B cell (primary cell): ENCODE measurements at regions not wholly inside any gene's neighbourhood (a gene's known extent, or its start where the extent isn't known, plus 50 kb on each side); places are given as distances from the start of the nearest gene placed in this dataset.

ENCODE experiments used
- ATAC-seq: fragments of 200-7000 bp; cut with Tn5 transposase; one replicate; pipeline ENCODE4 v1.10.0; 2021; ENCODE audit warnings: low read depth, mild to moderate bottlenecking, moderate number of reproducible peaks, moderate library complexity
- CTCF ChIA-PET: fragments of 350-600 bp; sonication (Branson Sonifier 250); formaldehyde crosslinking; loops from one replicate; lab custom pipeline; 2021; ENCODE audit warnings: antibody characterized with exemption, inconsistent platforms; lab: Charles Lee
- POLR2A ChIA-PET: fragments of 350-600 bp; sonication (Branson Sonifier 250); formaldehyde crosslinking; loops from one replicate; lab custom pipeline; 2021; ENCODE audit warnings: antibody characterized with exemption; lab: Charles Lee
- DNase-seq: peaks from one replicate; pipeline ENCODE4 v3.0.0; 2013
- H2AFZ ChIP-seq: 2 replicates; pipeline ENCODE4 v1.6.1; 2012; ENCODE audit warnings: mild to moderate bottlenecking, low read depth, low read length; ENCODE audit not compliant: insufficient read depth, poor library complexity, severe bottlenecking
- H3K27ac ChIP-seq, 2 donors: 1 replicate in 1 of 2; 2 replicates in 1 of 2; pipeline ENCODE4 v1.5.1; 2012 to 2013; ENCODE audit warnings: low read length in 2 of 2, mild to moderate bottlenecking in 2 of 2, moderate library complexity in 1 of 2
- H3K27me3 ChIP-seq, 4 experiments: fragments of 200-600 bp in 1 of 4; sonication (generic) in 1 of 4; replicated peaks in 1 of 4; 1 replicate in 2 of 4; 2 replicates in 2 of 4; pipeline versions ENCODE4 v1.6.1 to v1.7.0; 2013 to 2016; ENCODE audit warnings: low read length in 3 of 4, mild to moderate bottlenecking in 2 of 4, mixed read lengths in 1 of 4, moderate library complexity in 1 of 4; ENCODE audit not compliant: insufficient read depth in 4 of 4, control insufficient read depth in 3 of 4; ENCODE audit errors: control extremely low read depth in 1 of 4
- H3K36me3 ChIP-seq, 2 experiments: replicated peaks in 1 of 2; 1 replicate in 1 of 2; 2 replicates in 1 of 2; pipeline versions ENCODE4 v1.6.1 to v1.7.1; 2013; ENCODE audit warnings: low read length in 1 of 2; ENCODE audit not compliant: insufficient read depth in 2 of 2, control insufficient read depth in 1 of 2; ENCODE audit errors: control extremely low read depth in 1 of 2, extremely low read depth in 1 of 2
- H3K4me1 ChIP-seq, 2 donors: fragments of 200-600 bp in 1 of 2; sonication (generic) in 1 of 2; 1 replicate in 1 of 2; 2 replicates in 1 of 2; pipeline versions ENCODE4 v1.5.1 to v1.6.1; 2013 to 2017; ENCODE audit warnings: low read length in 2 of 2; ENCODE audit not compliant: control insufficient read depth in 2 of 2, insufficient read depth in 2 of 2
- H3K4me2 ChIP-seq: replicated peaks from 2 replicates; pipeline ENCODE3; 2012; ENCODE audit warnings: mild to moderate bottlenecking, low read depth, low read length; ENCODE audit not compliant: poor library complexity, severe bottlenecking
- H3K4me3 ChIP-seq, 5 experiments: fragments of 200-600 bp in 1 of 5; sonication (generic) in 1 of 5; 1 replicate in 3 of 5; 2 replicates in 2 of 5; pipeline versions ENCODE4 v1.5.1 to v1.7.0; 2011 to 2016; ENCODE audit warnings: low read length in 4 of 5, mild to moderate bottlenecking in 4 of 5, low read depth in 2 of 5, control low read depth in 1 of 5, moderate library complexity in 1 of 5; ENCODE audit not compliant: insufficient read depth in 1 of 5; ENCODE audit errors: control extremely low read depth in 1 of 5, extremely low read depth in 1 of 5
- H3K79me2 ChIP-seq: fragments of 200-600 bp; sonication (generic); one replicate; pipeline ENCODE4 v1.6.0; 2016; ENCODE audit warnings: low read length; ENCODE audit not compliant: control insufficient read depth, insufficient read depth
- H3K9ac ChIP-seq: fragments of 200-600 bp; sonication (generic); 2 replicates; pipeline ENCODE4 v1.6.1; 2017; ENCODE audit warnings: mild to moderate bottlenecking, low read length, moderate library complexity
- H3K9me3 ChIP-seq, 3 donors: one replicate each; pipeline versions ENCODE4 v1.6.1 to v1.7.1; 2013; ENCODE audit warnings: low read length in 2 of 3; ENCODE audit not compliant: control insufficient read depth in 2 of 3, insufficient read depth in 1 of 3; ENCODE audit errors: control extremely low read depth in 1 of 3
- H4K20me1 ChIP-seq: 2 replicates; pipeline ENCODE4 v1.6.0; 2012; ENCODE audit warnings: mild to moderate bottlenecking, low read length; ENCODE audit not compliant: insufficient read depth, control insufficient read depth, poor library complexity, severe bottlenecking
- H3K27ac Mint-ChIP-seq: one replicate; pipeline ENCODE4 v1.8.0; 2021; ENCODE audit warnings: mixed read lengths
- H3K27me3 Mint-ChIP-seq: one replicate; pipeline ENCODE4 v1.8.0; 2021; ENCODE audit warnings: mixed read lengths
- H3K4me1 Mint-ChIP-seq: one replicate; pipeline ENCODE4 v1.8.0; 2021; ENCODE audit warnings: mixed read lengths
- H3K4me3 Mint-ChIP-seq: one replicate; pipeline ENCODE4 v1.8.0; 2021; ENCODE audit warnings: mixed read lengths
- H3K9me3 Mint-ChIP-seq: one replicate; pipeline ENCODE4 v1.8.0; 2022; ENCODE audit warnings: mixed read lengths; ENCODE audit not compliant: insufficient read depth
- EZH2 ChIP-seq: IDR thresholded peaks from 2 replicates; pipeline ENCODE4 v1.6.1; 2012; ENCODE audit warnings: borderline replicate concordance, low read depth, mild to moderate bottlenecking, moderate library complexity, low read length; ENCODE audit not compliant: insufficient read depth, poor library complexity, severe bottlenecking
- WGBS: methylation state at CpG from one replicate; pipeline ENCODE4 v1.1.5; 2013; ENCODE audit warnings: missing lambda C conversion rate; ENCODE audit not compliant: insufficient coverage; 5-methylcytosine and 5-hydroxymethylcytosine counted together
- intact Hi-C: fragments of 100-400 bp; cut with micrococcal nuclease; formaldehyde crosslinking; loops from one replicate; pipeline ENCODE4 v1.10.0; 2022
- TF ChIP-seq, protein P1 (sequence below): fragments of 200-600 bp; IDR thresholded peaks from one replicate; pipeline ENCODE4 v1.8.0; 2022; ENCODE audit warnings: antibody characterized with exemption, mild to moderate bottlenecking

DNA sequence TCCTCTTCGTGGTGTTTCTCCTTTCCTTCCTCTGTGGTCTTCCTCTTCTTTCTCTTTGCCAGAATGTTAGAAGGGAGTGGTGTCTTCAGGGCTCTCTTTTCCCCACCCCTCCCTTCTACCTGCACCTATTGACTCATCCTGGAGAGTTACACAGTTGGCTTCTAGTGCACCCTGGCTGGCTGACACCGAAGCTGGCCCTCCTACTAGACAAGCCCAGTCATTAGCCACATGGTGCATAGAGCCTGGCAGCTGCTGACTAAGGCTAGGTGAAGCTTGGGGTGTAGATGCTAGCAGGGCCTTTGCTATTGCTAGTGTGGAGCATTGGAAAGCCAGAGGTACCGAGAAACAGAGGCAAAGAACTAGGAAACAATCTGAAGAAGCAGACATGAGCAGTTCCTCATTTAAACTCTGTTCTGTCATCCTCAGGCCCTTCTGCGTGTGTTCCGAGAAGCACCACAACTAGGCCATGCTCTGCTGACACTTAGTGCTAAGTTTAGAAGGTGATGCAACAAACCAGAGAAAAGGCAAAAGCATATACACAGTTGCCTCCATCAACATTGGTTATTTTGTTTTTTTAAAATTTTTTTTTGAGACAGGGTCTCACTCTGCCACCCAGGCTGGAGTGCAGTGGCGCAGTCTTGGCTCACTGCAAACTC lies 213.9 kb downstream of the BAMBI start:
- 95% methylated on average over 3 of the region's 6 CpGs for WGBS
- no peaks in the 10 kb centered on the region for H3K27me3 Mint-ChIP-seq

DNA sequence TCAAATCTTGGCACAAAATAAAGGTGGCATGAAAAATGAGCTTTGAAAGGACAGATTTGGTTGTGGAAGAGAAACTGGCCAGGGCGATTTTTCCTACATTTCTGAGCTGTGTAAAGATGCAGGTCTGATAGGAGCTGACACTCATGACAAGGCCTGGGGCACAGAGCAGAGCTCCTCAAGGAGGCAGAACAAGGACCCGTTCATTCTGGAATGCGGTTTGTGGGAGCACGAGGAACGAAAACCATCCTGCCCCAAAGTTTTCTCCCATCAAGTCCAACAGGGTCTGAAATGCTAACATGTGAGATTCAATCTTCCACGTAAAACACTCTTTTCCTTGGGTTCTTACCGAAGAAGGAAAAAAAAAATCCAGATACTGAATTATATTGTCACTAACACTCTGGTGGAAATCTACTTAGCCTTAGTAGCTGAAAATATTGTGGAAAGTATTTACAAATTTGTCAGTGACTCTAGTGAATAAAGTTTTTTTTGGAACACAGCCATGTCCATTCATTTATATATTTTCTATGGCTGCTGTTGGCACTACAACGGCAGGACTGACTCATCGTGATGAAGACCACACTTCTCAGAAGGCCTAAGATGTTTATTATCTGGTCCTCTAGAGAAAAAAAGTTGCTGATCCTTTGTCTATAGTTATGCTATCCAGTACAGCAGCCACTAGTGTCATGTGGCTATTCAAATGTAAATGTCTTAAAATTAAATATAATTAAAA lies 215.7 kb downstream of the BAMBI start:
- POLR2A ChIA-PET, result no interaction called here

More for the DNA sequence above, 213.9 kb downstream of the BAMBI start:
- H3K4me2 ChIP-seq, result no peak overlapping the region
- ATAC-seq (no peak), DNase-seq (no peak)
- Mint-ChIP-seq H3K9me3 (no peaks in the 10 kb centered on the region), H3K4me1 (no peaks in the 10 kb centered on the region), H3K27ac (no peak overlapping the region), H3K4me3 (no peak overlapping the region)
- no peaks in the 10 kb centered on the region for H3K27me3 ChIP-seq
- intact Hi-C loops, result no loop called here
- H3K9me3 ChIP-seq, result no peaks in the 10 kb centered on the region
- no peak overlapping the region for H3K4me3 ChIP-seq
- CTCF ChIA-PET, result no interaction called here
- H2AFZ ChIP-seq, result no peak overlapping the region
- POLR2A ChIA-PET, result no interaction called here
- H3K36me3 ChIP-seq, result no peaks in the 10 kb centered on the region
- no peak overlapping the region for H3K9ac ChIP-seq
- TF ChIP-seq, protein P1, sequence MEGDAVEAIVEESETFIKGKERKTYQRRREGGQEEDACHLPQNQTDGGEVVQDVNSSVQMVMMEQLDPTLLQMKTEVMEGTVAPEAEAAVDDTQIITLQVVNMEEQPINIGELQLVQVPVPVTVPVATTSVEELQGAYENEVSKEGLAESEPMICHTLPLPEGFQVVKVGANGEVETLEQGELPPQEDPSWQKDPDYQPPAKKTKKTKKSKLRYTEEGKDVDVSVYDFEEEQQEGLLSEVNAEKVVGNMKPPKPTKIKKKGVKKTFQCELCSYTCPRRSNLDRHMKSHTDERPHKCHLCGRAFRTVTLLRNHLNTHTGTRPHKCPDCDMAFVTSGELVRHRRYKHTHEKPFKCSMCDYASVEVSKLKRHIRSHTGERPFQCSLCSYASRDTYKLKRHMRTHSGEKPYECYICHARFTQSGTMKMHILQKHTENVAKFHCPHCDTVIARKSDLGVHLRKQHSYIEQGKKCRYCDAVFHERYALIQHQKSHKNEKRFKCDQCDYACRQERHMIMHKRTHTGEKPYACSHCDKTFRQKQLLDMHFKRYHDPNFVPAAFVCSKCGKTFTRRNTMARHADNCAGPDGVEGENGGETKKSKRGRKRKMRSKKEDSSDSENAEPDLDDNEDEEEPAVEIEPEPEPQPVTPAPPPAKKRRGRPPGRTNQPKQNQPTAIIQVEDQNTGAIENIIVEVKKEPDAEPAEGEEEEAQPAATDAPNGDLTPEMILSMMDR, result no peak
- no peaks in the 10 kb centered on the region for H3K79me2 ChIP-seq
- H4K20me1 ChIP-seq, result no peaks in the 10 kb centered on the region
- no peak overlapping the region for H3K27ac ChIP-seq
- H3K4me1 ChIP-seq, result no peaks in the 10 kb centered on the region

More for the DNA sequence above, 215.7 kb downstream of the BAMBI start:
- no peak overlapping the region for H2AFZ ChIP-seq
- no peaks in the 10 kb centered on the region for H3K4me1 ChIP-seq
- no peaks in the 10 kb centered on the region for H3K36me3 ChIP-seq
- DNase-seq (no peak), ATAC-seq (no peak)
- no peak overlapping the region for H3K4me3 Mint-ChIP-seq
- H3K27ac Mint-ChIP-seq, result no peak overlapping the region
- no peaks in the 10 kb centered on the region for H3K9me3 Mint-ChIP-seq
- no peak overlapping the region for H3K27ac ChIP-seq
- WGBS, result 81% methylated on average over 3 of the region's 9 CpGs
- no peaks in the 10 kb centered on the region for H3K27me3 ChIP-seq
- H3K9ac ChIP-seq, result no peak overlapping the region
- no peak overlapping the region for H3K4me2 ChIP-seq
- no peaks in the 10 kb centered on the region for H3K4me1 Mint-ChIP-seq
- no peak overlapping the region for H3K4me3 ChIP-seq
- H3K9me3 ChIP-seq, result no peaks in the 10 kb centered on the region
- TF ChIP-seq, protein P1, result no peak
- no peak for TF ChIP-seq EZH2
- H4K20me1 ChIP-seq, result no peaks in the 10 kb centered on the region
- CTCF ChIA-PET, result no interaction called here
- H3K27me3 Mint-ChIP-seq, result no peaks in the 10 kb centered on the region
- intact Hi-C loops, result no loop called here
- no peaks in the 10 kb centered on the region for H3K79me2 ChIP-seq
